Tibial nerve (tissue), 4 donors: ENCODE measurements at regions not wholly inside any gene's neighbourhood (a gene's known extent, or its start where the extent isn't known, plus 50 kb on each side); places are given as distances from the start of the nearest gene placed in this dataset.

Source experiments
- DNase-seq, 2 donors: peaks; one replicate each; pipeline ENCODE4 v3.0.0-alpha.2; 2019; ENCODE audit warnings: low spot score in 2 of 2
- H3K27ac ChIP-seq, 4 donors: fragments of 200-600 bp; sonication (generic) in 3 of 4; one replicate each; pipeline ENCODE4 v1.5.1; 2017 to 2019; ENCODE audit warnings: mild to moderate bottlenecking in 1 of 4
- H3K27me3 ChIP-seq, 2 donors: fragments of 200-600 bp; sonication (generic) in 1 of 2; one replicate each; pipeline versions ENCODE4 v1.5.1 to v1.6.0; 2017 to 2019
- H3K36me3 ChIP-seq, 3 donors: fragments of 200-600 bp; sonication (generic); one replicate each; pipeline ENCODE4 v1.5.1; 2018 to 2019
- H3K4me1 ChIP-seq, 4 donors: fragments of 200-600 bp; sonication (generic) in 3 of 4; one replicate each; pipeline ENCODE4 v1.5.1; 2017 to 2019
- H3K4me3 ChIP-seq, 4 donors: fragments of 200-600 bp; sonication (generic) in 3 of 4; one replicate each; pipeline ENCODE4 v1.5.1; 2017 to 2019; ENCODE audit warnings: mild to moderate bottlenecking in 1 of 4, moderate library complexity in 1 of 4
- H3K9me3 ChIP-seq, 4 donors: fragments of 200-600 bp; sonication (generic) in 3 of 4; one replicate each; pipeline ENCODE4 v1.5.1; 2017 to 2019
- CTCF ChIP-seq, 5 experiments: fragments of 200-600 bp in 3 of 5; fragments of 450-650 bp in 2 of 5; sonication (generic) in 3 of 5; IDR thresholded peaks; one replicate each; pipeline ENCODE4 v1.5.1; 2016 to 2019; ENCODE audit warnings: antibody characterized with exemption in 5 of 5, mild to moderate bottlenecking in 3 of 5, moderate library complexity in 2 of 5
- EP300 ChIP-seq, 2 donors: sonication (generic); formaldehyde crosslinking; IDR thresholded peaks; one replicate each; pipeline ENCODE4 v1.6.1; 2017; ENCODE audit warnings: antibody characterized with exemption in 2 of 2, mild to moderate bottlenecking in 1 of 2
- POLR2A ChIP-seq, 2 donors: fragments of 450-650 bp; IDR thresholded peaks; one replicate each; pipeline ENCODE4 v1.6.1; 2017; ENCODE audit warnings: antibody characterized with exemption in 2 of 2, mild to moderate bottlenecking in 2 of 2, moderate library complexity in 2 of 2
- WGBS, 2 donors: methylation state at CpG; one replicate each; pipeline ENCODE4 v1.1.5; 2018; 5-methylcytosine and 5-hydroxymethylcytosine counted together

GRCh38 chr2:236400046-236400574 is 135.9 kb upstream of the ASB18 start:
- no peaks in the 10 kb centered on the region for H3K27me3 ChIP-seq
- TF ChIP-seq CTCF (IDR thresholded peaks at IDR 0.05) (no peak), POLR2A (IDR thresholded peaks at IDR 0.05) (no peak), EP300 (IDR thresholded peaks at IDR 0.05) (no peak)
- H3K9me3 ChIP-seq = no peaks in the 10 kb centered on the region
- no peaks in the 10 kb centered on the region for H3K4me1 ChIP-seq
- no peak overlapping the region for H3K4me3 ChIP-seq
- WGBS, 2 donors = 95 to 97% methylated on average over 10 of the region's 10 CpGs
- no peak for DNase-seq
- no peak overlapping the region for H3K27ac ChIP-seq
- H3K36me3 ChIP-seq = no peaks in the 10 kb centered on the region

DNA sequence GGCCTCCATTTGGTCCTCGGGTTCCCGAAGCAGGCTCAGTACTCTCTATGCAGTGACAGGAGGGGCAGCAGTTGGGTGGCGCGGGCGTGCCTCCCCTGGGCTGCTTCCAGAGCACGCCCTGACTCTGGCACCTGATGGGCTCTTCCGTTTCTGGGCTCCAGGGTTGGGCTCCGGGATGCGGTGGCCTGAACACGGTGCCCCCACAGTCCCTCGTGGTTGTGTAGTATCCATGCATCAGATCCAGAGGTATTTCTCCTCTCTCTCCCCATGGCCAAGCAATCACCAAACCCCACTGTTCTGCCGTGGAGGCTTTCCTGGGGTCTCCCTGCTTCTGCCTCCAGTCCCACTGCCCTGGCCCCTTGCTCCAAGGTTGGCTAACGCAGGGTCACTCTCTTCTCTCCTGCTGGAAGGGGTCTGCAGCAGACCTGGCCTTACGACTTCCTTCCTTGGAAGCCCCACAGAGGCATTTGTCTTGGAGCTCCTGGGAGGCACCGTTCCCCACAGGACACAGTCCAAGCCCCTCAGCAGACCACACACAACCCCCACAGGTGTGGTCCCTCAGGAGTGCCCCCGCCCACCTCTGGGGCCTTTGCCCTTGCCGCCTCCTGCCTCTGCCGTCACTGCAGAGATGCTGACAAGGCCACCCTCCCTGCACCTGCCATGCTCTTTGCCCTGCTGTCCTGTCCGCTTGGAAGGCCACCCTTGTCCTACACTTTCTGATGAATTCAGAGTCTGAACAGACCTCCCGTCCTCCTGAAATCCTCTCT is 136.6 kb upstream of the ASB18 start:
- Histone ChIP-seq H3K36me3 (no peaks in the 10 kb centered on the region), H3K4me3 (no peak overlapping the region), H3K27me3 (no peaks in the 10 kb centered on the region), H3K27ac (no peak overlapping the region), H3K9me3 (no peaks in the 10 kb centered on the region), H3K4me1 (no peaks in the 10 kb centered on the region)
- no peak for DNase-seq
- WGBS, 2 donors = 87 to 93% methylated on average over 20 of the region's 20 CpGs
- TF ChIP-seq EP300 (IDR thresholded peaks at IDR 0.05) = no peak
- TF ChIP-seq CTCF (IDR thresholded peaks at IDR 0.05) = no peak
- TF ChIP-seq POLR2A (IDR thresholded peaks at IDR 0.05) = no peak

DNA sequence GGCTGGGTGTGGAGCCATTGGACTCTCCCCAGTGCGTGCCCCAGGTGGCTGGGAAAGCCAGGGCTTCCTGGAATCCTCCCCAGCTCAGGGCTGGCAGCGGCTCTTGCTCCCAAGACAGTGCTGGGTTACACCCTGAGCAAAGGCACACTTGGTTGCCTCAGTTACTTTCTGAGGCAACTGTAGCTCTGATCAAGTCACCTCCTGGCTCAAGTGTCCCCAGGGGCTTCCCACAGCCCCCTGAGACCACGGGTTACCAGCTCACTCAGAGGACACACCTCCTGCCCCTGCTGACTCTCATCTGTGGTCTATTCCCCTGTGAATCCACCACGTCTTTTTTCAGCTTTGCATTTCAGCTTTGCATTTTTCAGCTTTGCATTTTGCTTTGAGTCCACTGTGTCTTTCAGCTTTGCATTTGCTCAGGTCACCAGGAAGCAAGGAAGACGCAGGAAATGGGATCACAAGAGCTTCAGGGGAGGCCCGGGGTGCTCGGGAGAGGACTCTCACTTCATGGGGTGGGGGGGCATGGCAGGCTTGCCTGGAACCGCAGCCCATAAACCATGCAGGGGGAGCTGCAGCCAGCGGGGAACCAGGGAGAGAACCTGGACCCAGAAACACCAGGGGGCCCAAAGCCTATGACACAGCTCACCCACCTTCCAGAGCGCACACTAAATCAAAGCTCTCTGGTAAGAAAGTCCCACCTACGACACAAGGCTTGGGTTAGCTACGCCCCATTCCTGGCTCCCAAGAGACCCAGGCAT is 138.0 kb upstream of the ASB18 start:
- 61 to 68% methylated on average over 12 of the region's 12 CpGs for WGBS, 2 donors

GRCh38 chr2:236403125-236403524 is 138.9 kb upstream of the ASB18 start:
- 88 to 89% methylated on average over 4 of the region's 4 CpGs for WGBS, 2 donors
- TF ChIP-seq CTCF (IDR thresholded peaks at IDR 0.05) (no peak), EP300 (IDR thresholded peaks at IDR 0.05) (no peak)
- Histone ChIP-seq H3K4me3 (no peak overlapping the region), H3K27ac (no peak overlapping the region), H3K9me3 (peaks cover 0 to 1% (median 0%) of the 10 kb centered on the region in 4 donors), H3K4me1 (no peaks in the 10 kb centered on the region), H3K36me3 (no peaks in the 10 kb centered on the region), H3K27me3 (no peaks in the 10 kb centered on the region)
- no peak for DNase-seq

More for the DNA sequence above, 138.0 kb upstream of the ASB18 start:
- Histone ChIP-seq H3K27ac (no peak overlapping the region), H3K4me3 (no peak overlapping the region), H3K36me3 (no peaks in the 10 kb centered on the region), H3K4me1 (no peaks in the 10 kb centered on the region), H3K27me3 (no peaks in the 10 kb centered on the region), H3K9me3 (no peaks in the 10 kb centered on the region)
- no peak for TF ChIP-seq CTCF (IDR thresholded peaks at IDR 0.05)
- no peak for TF ChIP-seq POLR2A (IDR thresholded peaks at IDR 0.05)
- no peak for TF ChIP-seq EP300 (IDR thresholded peaks at IDR 0.05)
- no peak for DNase-seq

- no peak for TF ChIP-seq EP300 (IDR thresholded peaks at IDR 0.05)
- TF ChIP-seq CTCF (IDR thresholded peaks at IDR 0.05) = no peak
- TF ChIP-seq POLR2A (IDR thresholded peaks at IDR 0.05) = no peak
- no peak for DNase-seq
- WGBS, 2 donors = 84 to 88% methylated on average over 10 of the region's 10 CpGs
- H3K9me3 ChIP-seq = peaks cover 0 to 7% (median 0%) of the 10 kb centered on the region in 4 donors
- H3K27ac ChIP-seq = no peak overlapping the region
- H3K4me3 ChIP-seq = no peak overlapping the region
- no peaks in the 10 kb centered on the region for H3K4me1 ChIP-seq
- H3K27me3 ChIP-seq = no peaks in the 10 kb centered on the region
- H3K36me3 ChIP-seq = no peaks in the 10 kb centered on the region
Observed at GRCh38 chr2:236403811-236404210, 139.6 kb upstream of the ASB18 start.
